Endothelial cell (in vitro differentiated cells): ENCODE measurements at regions not wholly inside any gene's neighbourhood (a gene's known extent, or its start where the extent isn't known, plus 50 kb on each side); places are given as distances from the start of the nearest gene placed in this dataset.

Experiments used
- DNase-seq: peaks from one replicate; pipeline ENCODE4 v3.0.0; 2021; ENCODE audit warnings: low spot score
- H3K27ac Mint-ChIP-seq: one replicate; pipeline ENCODE4 v1.8.0; 2021; ENCODE audit warnings: mixed read lengths, inconsistent platforms; ENCODE audit not compliant: unreplicated experiment
- H3K27me3 Mint-ChIP-seq: one replicate; pipeline ENCODE4 v1.8.0; 2021; ENCODE audit warnings: mild to moderate bottlenecking, moderate library complexity, mixed read lengths, inconsistent platforms; ENCODE audit not compliant: unreplicated experiment
- H3K36me3 Mint-ChIP-seq: one replicate; pipeline ENCODE4 v1.8.0; 2021; ENCODE audit warnings: mild to moderate bottlenecking, low read depth, mixed read lengths, inconsistent platforms; ENCODE audit not compliant: unreplicated experiment
- H3K4me1 Mint-ChIP-seq: one replicate; pipeline ENCODE4 v1.8.0; 2021; ENCODE audit warnings: mild to moderate bottlenecking, mixed read lengths, inconsistent platforms; ENCODE audit not compliant: unreplicated experiment
- H3K4me3 Mint-ChIP-seq: one replicate; pipeline ENCODE4 v1.8.0; 2021; ENCODE audit warnings: mild to moderate bottlenecking, mixed read lengths, inconsistent platforms; ENCODE audit not compliant: unreplicated experiment
- H3K9me3 Mint-ChIP-seq: one replicate; pipeline ENCODE4 v1.8.0; 2021; ENCODE audit warnings: mixed read lengths, inconsistent platforms; ENCODE audit not compliant: unreplicated experiment
- CTCF ChIP-seq: fragments of 200-600 bp; sonication (generic); IDR thresholded peaks from one replicate; pipeline ENCODE4 v1.5.0; 2021; ENCODE audit warnings: antibody characterized with exemption; ENCODE audit not compliant: unreplicated experiment

GRCh38 chr7:17632384-17632783 is 307.9 kb downstream of the SNX13 start:
- H3K27me3 Mint-ChIP-seq = no peaks in the 10 kb centered on the region
- no peak overlapping the region for H3K4me3 Mint-ChIP-seq
- no peaks in the 10 kb centered on the region for H3K36me3 Mint-ChIP-seq
- no peaks in the 10 kb centered on the region for H3K4me1 Mint-ChIP-seq
- H3K27ac Mint-ChIP-seq = no peak overlapping the region
- no peak for DNase-seq
- H3K9me3 Mint-ChIP-seq = no peaks in the 10 kb centered on the region
- TF ChIP-seq CTCF = no peak

- no peak for TF ChIP-seq CTCF
- no peaks in the 10 kb centered on the region for H3K27me3 Mint-ChIP-seq
- no peaks in the 10 kb centered on the region for H3K36me3 Mint-ChIP-seq
- no peak overlapping the region for H3K4me3 Mint-ChIP-seq
- H3K27ac Mint-ChIP-seq = no peak overlapping the region
- no peaks in the 10 kb centered on the region for H3K9me3 Mint-ChIP-seq
- no peaks in the 10 kb centered on the region for H3K4me1 Mint-ChIP-seq
- no peak for DNase-seq
Observed at GRCh38 chr7:17633067-17633466, 307.2 kb downstream of the SNX13 start.

GRCh38 chr7:17638727-17639126 is 301.6 kb downstream of the SNX13 start:
- Mint-ChIP-seq H3K9me3 (no peaks in the 10 kb centered on the region), H3K36me3 (no peaks in the 10 kb centered on the region), H3K4me3 (no peak overlapping the region), H3K27me3 (no peaks in the 10 kb centered on the region), H3K27ac (no peak overlapping the region), H3K4me1 (peaks cover 3% of the 10 kb centered on the region)
- TF ChIP-seq CTCF = no peak
- DNase-seq = no peak

- Mint-ChIP-seq H3K36me3 (peaks cover 6% of the 10 kb centered on the region), H3K27me3 (no peaks in the 10 kb centered on the region), H3K4me1 (peaks cover 3% of the 10 kb centered on the region), H3K9me3 (peaks cover 5% of the 10 kb centered on the region), H3K4me3 (no peak overlapping the region), H3K27ac (no peak overlapping the region)
- DNase-seq = peak; percentile 39
- TF ChIP-seq CTCF = peak; percentile 96
Observed at GRCh38 chr7:17640730-17641377, 299.4 kb downstream of the SNX13 start.

GRCh38 chr7:17645500-17645899 is 294.8 kb downstream of the SNX13 start:
- Mint-ChIP-seq H3K4me3 (no peak overlapping the region), H3K4me1 (peaks cover 3% of the 10 kb centered on the region), H3K27ac (no peak overlapping the region), H3K9me3 (peaks cover 5% of the 10 kb centered on the region), H3K27me3 (no peaks in the 10 kb centered on the region), H3K36me3 (peaks cover 6% of the 10 kb centered on the region)
- no peak for DNase-seq
- TF ChIP-seq CTCF = no peak
